SH-SY5Y (cell line): ENCODE measurements at regions not wholly inside any gene's neighbourhood (a gene's known extent, or its start where the extent isn't known, plus 50 kb on each side); places are given as distances from the start of the nearest gene placed in this dataset.

Experiments
- GATA2 ChIP-seq: IDR thresholded peaks from 2 replicates; pipeline ENCODE4 v1.6.1; 2011; ENCODE audit warnings: mild to moderate bottlenecking, low read depth, low read length
- GATA3 ChIP-seq: IDR thresholded peaks from 2 replicates; pipeline ENCODE4 v1.6.1; 2011; ENCODE audit warnings: low read depth, mild to moderate bottlenecking, low read length, moderate library complexity

- TF ChIP-seq GATA3 (no peak), GATA2 (no peak)
Measured at GRCh38 chr1:76015478-76016103, 59.0 kb upstream of the ST6GALNAC3 start.

- TF ChIP-seq GATA3: peak; percentile 66; the same call in 1 of the 2 replicates
- TF ChIP-seq GATA2: peak; percentile 47; the same call in 1 of the 2 replicates
Measured at GRCh38 chr1:76018045-76018444, 56.5 kb upstream of the ST6GALNAC3 start.

GRCh38 chr1:76021846-76022245 is 52.7 kb upstream of the ST6GALNAC3 start:
- TF ChIP-seq GATA2 (no peak), GATA3 (no peak)

- TF ChIP-seq GATA3 (no peak), GATA2 (no peak)
Measured at GRCh38 chr1:76023669-76024435, 50.7 kb upstream of the ST6GALNAC3 start.
